Astrocyte (in vitro differentiated cells and primary cell): ENCODE measurements at regions not wholly inside any gene's neighbourhood (a gene's known extent, or its start where the extent isn't known, plus 50 kb on each side); places are given as distances from the start of the nearest gene placed in this dataset.

Experiments
- CTCF ChIP-seq: IDR thresholded peaks from 2 replicates; pipeline ENCODE4 v1.5.1; 2011; ENCODE audit warnings: low read depth, mild to moderate bottlenecking, inconsistent platforms, low read length, moderate library complexity; ENCODE audit not compliant: insufficient read depth
- EZH2 ChIP-seq: IDR thresholded peaks from 2 replicates; pipeline ENCODE4 v1.6.1; 2012; ENCODE audit warnings: mild to moderate bottlenecking, low read length, inconsistent platforms; ENCODE audit not compliant: insufficient read depth

- TF ChIP-seq CTCF (no peak), EZH2 (no peak)
Measured at GRCh38 chr11:81578571-81578970, 1155.1 kb downstream of the FAM181B start.
